WTC11 (cell line): ENCODE measurements at regions not wholly inside any gene's neighbourhood (a gene's known extent, or its start where the extent isn't known, plus 50 kb on each side); places are given as distances from the start of the nearest gene placed in this dataset.
A peak's percentile ranks its signal among the peaks of the same experiment; 100 is the strongest.

ENCODE experiments used
- ATAC-seq: fragments of 200-7000 bp; cut with Tn5 transposase; 2 replicates; pipeline ENCODE4 v1.10.0; 2021; ENCODE audit warnings: mild to moderate bottlenecking, moderate library complexity
- CTCF ChIA-PET: fragments of 300-600 bp; sonication (Branson Sonifier 250); formaldehyde crosslinking; loops from one replicate; lab custom pipeline; 2021; ENCODE audit warnings: antibody characterized with exemption; lab: Charles Lee
- POLR2A ChIA-PET: fragments of 350-600 bp; sonication (Branson Sonifier 250); formaldehyde crosslinking; loops from one replicate; lab custom pipeline; 2021; ENCODE audit warnings: antibody characterized with exemption; lab: Charles Lee
- DNase-seq: peaks from one replicate; pipeline ENCODE4 v3.0.0; 2021; ENCODE audit warnings: low spot score
- H3K27ac Mint-ChIP-seq: 2 replicates; pipeline ENCODE4 v1.8.0; 2021; ENCODE audit warnings: mixed read lengths
- H3K27me3 Mint-ChIP-seq: 2 replicates; pipeline ENCODE4 v1.8.0; 2021; ENCODE audit warnings: low read depth, mild to moderate bottlenecking, moderate library complexity, mixed read lengths
- H3K36me3 Mint-ChIP-seq: 2 replicates; pipeline ENCODE4 v1.8.0; 2021; ENCODE audit warnings: mixed read lengths
- H3K4me1 Mint-ChIP-seq: 2 replicates; pipeline ENCODE4 v1.8.0; 2022; ENCODE audit warnings: mixed read lengths
- H3K4me3 Mint-ChIP-seq: 2 replicates; pipeline ENCODE4 v1.8.0; 2021; ENCODE audit warnings: mild to moderate bottlenecking, moderate library complexity, mixed read lengths
- H3K9me3 Mint-ChIP-seq: 2 replicates; pipeline ENCODE4 v1.8.0; 2021; ENCODE audit warnings: mixed read lengths
- CBFB ChIP-seq: sonication (generic); formaldehyde crosslinking; IDR thresholded peaks from 2 replicates; pipeline ENCODE4 v1.8.1; 2022; ENCODE audit warnings: mild to moderate bottlenecking, low read depth, missing genetic modification reagents
- CREM ChIP-seq: sonication (generic); formaldehyde crosslinking; IDR thresholded peaks from 2 replicates; pipeline ENCODE4 v1.8.1; 2022; ENCODE audit warnings: mild to moderate bottlenecking, missing genetic modification reagents, moderate library complexity
- E2F4 ChIP-seq: sonication (generic); formaldehyde crosslinking; IDR thresholded peaks from 2 replicates; pipeline ENCODE4 v1.8.1; 2022; ENCODE audit warnings: low read depth, mild to moderate bottlenecking, moderate library complexity, missing genetic modification reagents, borderline replicate concordance
- ETV6 ChIP-seq: sonication (generic); formaldehyde crosslinking; IDR thresholded peaks from 2 replicates; pipeline ENCODE4 v1.8.1; 2022; ENCODE audit warnings: mild to moderate bottlenecking, missing genetic modification reagents
- FOXK1 ChIP-seq: sonication (generic); formaldehyde crosslinking; IDR thresholded peaks from 2 replicates; pipeline ENCODE4 v1.8.0; 2022; ENCODE audit warnings: mild to moderate bottlenecking, moderate library complexity, missing genetic modification reagents
- FOXP1 ChIP-seq: sonication (generic); formaldehyde crosslinking; IDR thresholded peaks from 2 replicates; pipeline ENCODE4 v1.8.0; 2022; ENCODE audit warnings: missing genetic modification reagents, mild to moderate bottlenecking, moderate library complexity, borderline replicate concordance
- IRF1 ChIP-seq: sonication (generic); formaldehyde crosslinking; IDR thresholded peaks from 2 replicates; pipeline ENCODE4 v1.8.0; 2023; ENCODE audit warnings: missing genetic modification reagents
- JAZF1 ChIP-seq: fragments of 250-450 bp; sonication (Bioruptor Pico); IDR thresholded peaks from 2 replicates; pipeline ENCODE4 v1.9.0; 2021; ENCODE audit warnings: moderate library complexity, mild to moderate bottlenecking, inconsistent platforms
- JUN ChIP-seq: sonication (generic); formaldehyde crosslinking; IDR thresholded peaks from 2 replicates; pipeline ENCODE4 v1.8.0; 2023; ENCODE audit warnings: mild to moderate bottlenecking, missing genetic modification reagents
- MXD4 ChIP-seq: fragments of 250-450 bp; sonication (Bioruptor Pico); IDR thresholded peaks from 2 replicates; pipeline ENCODE4 v1.8.0; 2021; ENCODE audit warnings: mild to moderate bottlenecking, moderate library complexity, borderline replicate concordance
- MYBL2 ChIP-seq: sonication (generic); formaldehyde crosslinking; IDR thresholded peaks from 2 replicates; pipeline ENCODE4 v1.8.1; 2023; ENCODE audit warnings: mild to moderate bottlenecking, moderate library complexity, missing genetic modification reagents
- NFATC4 ChIP-seq: fragments of 250-450 bp; sonication (Bioruptor Pico); IDR thresholded peaks from 2 replicates; pipeline ENCODE4 v1.9.0; 2021; ENCODE audit warnings: mild to moderate bottlenecking
- NR1H2 ChIP-seq: sonication (generic); formaldehyde crosslinking; IDR thresholded peaks from 2 replicates; pipeline ENCODE4 v1.9.0; 2021; ENCODE audit warnings: mild to moderate bottlenecking, moderate library complexity, missing genetic modification reagents
- NR2C2 ChIP-seq: sonication (generic); formaldehyde crosslinking; IDR thresholded peaks from 2 replicates; pipeline ENCODE4 v1.8.0; 2022; ENCODE audit warnings: mild to moderate bottlenecking, missing genetic modification reagents
- OVOL2 ChIP-seq: fragments of 250-450 bp; sonication (Bioruptor Pico); IDR thresholded peaks from 2 replicates; pipeline ENCODE4 v1.9.0; 2021; ENCODE audit warnings: mild to moderate bottlenecking, borderline replicate concordance
- PRDM15 ChIP-seq: sonication (generic); formaldehyde crosslinking; IDR thresholded peaks from 2 replicates; pipeline ENCODE4 v1.8.0; 2022; ENCODE audit warnings: missing genetic modification reagents
- RELA ChIP-seq: sonication (generic); formaldehyde crosslinking; IDR thresholded peaks from 2 replicates; pipeline ENCODE4 v1.8.1; 2022; ENCODE audit warnings: missing genetic modification reagents, mild to moderate bottlenecking, borderline replicate concordance
- TEAD1 ChIP-seq: sonication (generic); formaldehyde crosslinking; IDR thresholded peaks from 2 replicates; pipeline ENCODE4 v1.8.0; 2022; ENCODE audit warnings: mild to moderate bottlenecking, missing genetic modification reagents
- ZBTB43 ChIP-seq: sonication (generic); formaldehyde crosslinking; IDR thresholded peaks from 2 replicates; pipeline ENCODE4 v1.8.1; 2023; ENCODE audit warnings: mild to moderate bottlenecking, missing genetic modification reagents
- ZNF317 ChIP-seq: sonication (generic); formaldehyde crosslinking; IDR thresholded peaks from 2 replicates; pipeline ENCODE4 v1.8.1; 2023; ENCODE audit warnings: low read depth, mild to moderate bottlenecking, moderate library complexity, missing genetic modification reagents, borderline replicate concordance
- ZNF416 ChIP-seq: fragments of 250-450 bp; sonication (Bioruptor Pico); IDR thresholded peaks from 2 replicates; pipeline ENCODE4 v1.9.0; 2021; ENCODE audit warnings: mild to moderate bottlenecking, inconsistent platforms
- ZNF423 ChIP-seq: fragments of 250-450 bp; sonication (Bioruptor Pico); IDR thresholded peaks from 2 replicates; pipeline ENCODE4 v2.1.2; 2022; ENCODE audit warnings: mild to moderate bottlenecking, moderate library complexity
- ZNF671 ChIP-seq: fragments of 250-450 bp; sonication (Bioruptor Pico); IDR thresholded peaks from 2 replicates; pipeline ENCODE4 v1.8.0; 2021; ENCODE audit warnings: mild to moderate bottlenecking
- TF ChIP-seq, protein P1 (sequence below): sonication (generic); formaldehyde crosslinking; conservative IDR thresholded peaks from 2 replicates; pipeline ENCODE4 v1.8.1; 2022; ENCODE audit warnings: mild to moderate bottlenecking, missing genetic modification reagents
- TF ChIP-seq, protein P2 (sequence below): fragments of 200-600 bp; IDR thresholded peaks from 2 replicates; pipeline ENCODE4 v1.8.0; 2022; ENCODE audit warnings: antibody characterized with exemption

GRCh38 chr4:181312066-181312465, 931.1 kb upstream of the TENM3 start:
- Mint-ChIP-seq H3K9me3 (peaks cover 11% of the 10 kb centered on the region), H3K4me3 (no peak overlapping the region), H3K36me3 (peaks cover 5% of the 10 kb centered on the region), H3K27ac (no peak overlapping the region), H3K4me1 (peaks cover 24% of the 10 kb centered on the region), H3K27me3 (no peaks in the 10 kb centered on the region)
- TF ChIP-seq RELA (CRISPR knock-in tag) (no peak), E2F4 (CRISPR knock-in tag) (no peak), MYBL2 (CRISPR knock-in tag) (no peak), TEAD1 (CRISPR knock-in tag) (no peak), CBFB (CRISPR knock-in tag) (no peak), ZNF317 (CRISPR knock-in tag) (no peak), JUN (CRISPR knock-in tag) (no peak), ZBTB43 (no peak), ETV6 (CRISPR knock-in tag) (no peak), MXD4 (no peak), FOXK1 (no peak)
- POLR2A ChIA-PET = no interaction called here
- DNase-seq (no peak), ATAC-seq (no peak)
- CTCF ChIA-PET = interaction anchor here (1.2 kb wide), 1 partner anchor 10 kb away, joined by 5 read pairs; no protein-coding TSS in a partner anchor

- ATAC-seq = peak; percentile 74
- ChIA-PET CTCF (interaction anchor here (0.5 kb wide), 1 partner anchor 28 kb away, joined by 3 read pairs; no protein-coding TSS in a partner anchor), POLR2A (no interaction called here)
- Mint-ChIP-seq H3K4me1 (peaks cover 7% of the 10 kb centered on the region), H3K9me3 (peaks cover 7% of the 10 kb centered on the region), H3K27ac (no peak overlapping the region), H3K4me3 (no peak overlapping the region)
- no peak for DNase-seq
- TF ChIP-seq ZNF423 (CRISPR knock-in tag) = no peak
- TF ChIP-seq, protein P1, sequence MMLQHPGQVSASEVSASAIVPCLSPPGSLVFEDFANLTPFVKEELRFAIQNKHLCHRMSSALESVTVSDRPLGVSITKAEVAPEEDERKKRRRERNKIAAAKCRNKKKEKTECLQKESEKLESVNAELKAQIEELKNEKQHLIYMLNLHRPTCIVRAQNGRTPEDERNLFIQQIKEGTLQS = no peak
- no peak for TF ChIP-seq NR2C2 (CRISPR knock-in tag)
- TF ChIP-seq IRF1 = no peak
- TF ChIP-seq CREM (CRISPR knock-in tag) = no peak
- TF ChIP-seq, all 79 proteins: peak for 0
- Mint-ChIP-seq H3K27me3 (no peaks in the 10 kb centered on the region), H3K36me3 (peaks cover 3% of the 10 kb centered on the region)
Measured at GRCh38 chr4:181319629-181320028, 923.6 kb upstream of the TENM3 start.

- no peaks in the 10 kb centered on the region for H3K27me3 Mint-ChIP-seq
- H3K4me3 Mint-ChIP-seq = no peak overlapping the region
- ATAC-seq = no peak
- no peak for DNase-seq
- peaks cover 5% of the 10 kb centered on the region; the same call in 1 of the 2 replicates for H3K9me3 Mint-ChIP-seq
- ChIA-PET CTCF (no interaction called here), POLR2A (no interaction called here)
- H3K27ac Mint-ChIP-seq = no peak overlapping the region
- H3K4me1 Mint-ChIP-seq = peaks cover 7% of the 10 kb centered on the region
- TF ChIP-seq NR1H2 (CRISPR knock-in tag) (no peak), NFATC4 (CRISPR knock-in tag) (no peak), RELA (CRISPR knock-in tag) (no peak), ZNF671 (CRISPR knock-in tag) (no peak), PRDM15 (CRISPR knock-in tag) (no peak), FOXP1 (CRISPR knock-in tag) (no peak), ETV6 (CRISPR knock-in tag) (no peak), ZNF416 (CRISPR knock-in tag) (no peak), OVOL2 (no peak), JAZF1 (CRISPR knock-in tag) (no peak)
- TF ChIP-seq, protein P2, sequence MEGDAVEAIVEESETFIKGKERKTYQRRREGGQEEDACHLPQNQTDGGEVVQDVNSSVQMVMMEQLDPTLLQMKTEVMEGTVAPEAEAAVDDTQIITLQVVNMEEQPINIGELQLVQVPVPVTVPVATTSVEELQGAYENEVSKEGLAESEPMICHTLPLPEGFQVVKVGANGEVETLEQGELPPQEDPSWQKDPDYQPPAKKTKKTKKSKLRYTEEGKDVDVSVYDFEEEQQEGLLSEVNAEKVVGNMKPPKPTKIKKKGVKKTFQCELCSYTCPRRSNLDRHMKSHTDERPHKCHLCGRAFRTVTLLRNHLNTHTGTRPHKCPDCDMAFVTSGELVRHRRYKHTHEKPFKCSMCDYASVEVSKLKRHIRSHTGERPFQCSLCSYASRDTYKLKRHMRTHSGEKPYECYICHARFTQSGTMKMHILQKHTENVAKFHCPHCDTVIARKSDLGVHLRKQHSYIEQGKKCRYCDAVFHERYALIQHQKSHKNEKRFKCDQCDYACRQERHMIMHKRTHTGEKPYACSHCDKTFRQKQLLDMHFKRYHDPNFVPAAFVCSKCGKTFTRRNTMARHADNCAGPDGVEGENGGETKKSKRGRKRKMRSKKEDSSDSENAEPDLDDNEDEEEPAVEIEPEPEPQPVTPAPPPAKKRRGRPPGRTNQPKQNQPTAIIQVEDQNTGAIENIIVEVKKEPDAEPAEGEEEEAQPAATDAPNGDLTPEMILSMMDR = no peak
- no peaks in the 10 kb centered on the region; the same call in 1 of the 2 replicates for H3K36me3 Mint-ChIP-seq
Measured at GRCh38 chr4:181323061-181323460, 920.1 kb upstream of the TENM3 start.
